ENCODE measurements at regions not wholly inside any gene's neighbourhood (a gene's known extent, or its start where the extent isn't known, plus 50 kb on each side); places are given as distances from the start of the nearest gene placed in this dataset.

- TF ChIP-seq CTCF (IDR thresholded peaks at IDR 0.05; ENCODE audit: control insufficient read depth, insufficient read depth, low read depth, low read length, missing control alignments) = no peak
- no peak overlapping the region for H3K4me3 ChIP-seq (ENCODE audit: control insufficient read depth, low read depth, low read length)
- DNase-seq (ENCODE audit: low read depth) = peak; percentile 60
These were observed 97.6 kb upstream of the ZNF438 start for GRCh38 chr10:31129271-31129670.

- no peak overlapping the region for H3K4me3 ChIP-seq (ENCODE audit: control insufficient read depth, low read depth, low read length)
- DNase-seq (ENCODE audit: low read depth) = no peak
- no peak for TF ChIP-seq CTCF (IDR thresholded peaks at IDR 0.05; ENCODE audit: control insufficient read depth, insufficient read depth, low read depth, low read length, missing control alignments)
These were observed 98.3 kb upstream of the ZNF438 start for GRCh38 chr10:31129880-31130405.

GRCh38 chr10:31130406-31130805, 98.7 kb upstream of the ZNF438 start:
- H3K4me3 ChIP-seq (ENCODE audit: control insufficient read depth, low read depth, low read length) = no peak overlapping the region
- DNase-seq (ENCODE audit: low read depth) = no peak
- no peak for TF ChIP-seq CTCF (IDR thresholded peaks at IDR 0.05; ENCODE audit: control insufficient read depth, insufficient read depth, low read depth, low read length, missing control alignments)

GRCh38 chr10:31131251-31131650, 99.6 kb upstream of the ZNF438 start:
- TF ChIP-seq CTCF (IDR thresholded peaks at IDR 0.05; ENCODE audit: control insufficient read depth, insufficient read depth, low read depth, low read length, missing control alignments) = no peak
- no peak overlapping the region for H3K4me3 ChIP-seq (ENCODE audit: control insufficient read depth, low read depth, low read length)
- no peak for DNase-seq (ENCODE audit: low read depth)

GRCh38 chr10:31132681-31133244, 101.1 kb upstream of the ZNF438 start:
- H3K4me3 ChIP-seq (ENCODE audit: control insufficient read depth, low read depth, low read length) = no peak overlapping the region
- no peak for DNase-seq (ENCODE audit: low read depth)
- TF ChIP-seq CTCF (IDR thresholded peaks at IDR 0.05; ENCODE audit: control insufficient read depth, insufficient read depth, low read depth, low read length, missing control alignments) = no peak

GRCh38 chr10:31133251-31133791, 101.7 kb upstream of the ZNF438 start:
- H3K4me3 ChIP-seq (ENCODE audit: control insufficient read depth, low read depth, low read length) = no peak overlapping the region
- no peak for DNase-seq (ENCODE audit: low read depth)
- no peak for TF ChIP-seq CTCF (IDR thresholded peaks at IDR 0.05; ENCODE audit: control insufficient read depth, insufficient read depth, low read depth, low read length, missing control alignments)
